ENCODE measurements at regions not wholly inside any gene's neighbourhood (a gene's known extent, or its start where the extent isn't known, plus 50 kb on each side); places are given as distances from the start of the nearest gene placed in this dataset.

DNA sequence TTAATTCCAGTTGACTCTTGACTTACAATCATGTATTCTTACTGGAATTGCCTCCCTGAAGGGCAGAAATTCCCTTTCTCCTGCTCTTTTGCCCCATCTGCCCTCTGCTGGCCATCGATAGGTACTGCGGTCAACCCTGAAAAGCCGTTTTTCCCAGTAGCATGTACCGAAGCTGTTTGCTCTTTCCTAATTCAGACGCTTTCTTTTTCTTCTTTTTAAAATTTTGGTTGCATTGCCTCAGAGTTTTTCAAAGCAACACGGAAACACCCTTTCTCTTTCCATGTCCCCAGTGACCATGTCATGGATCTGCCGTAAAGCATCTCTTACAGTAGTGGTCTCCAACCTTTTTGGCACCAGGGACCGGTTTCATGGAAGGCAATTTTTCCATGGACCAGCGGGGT lies 164.2 kb upstream of the C1orf21 start:
- TF ChIP-seq STAT3 (IDR thresholded peaks at IDR 0.05; ENCODE audit: low read depth, low read length) = no peak
- TF ChIP-seq ZZZ3 (IDR thresholded peaks at IDR 0.05; ENCODE audit: control insufficient read depth, insufficient read length, low read depth) = no peak
- TF ChIP-seq, protein P1, sequence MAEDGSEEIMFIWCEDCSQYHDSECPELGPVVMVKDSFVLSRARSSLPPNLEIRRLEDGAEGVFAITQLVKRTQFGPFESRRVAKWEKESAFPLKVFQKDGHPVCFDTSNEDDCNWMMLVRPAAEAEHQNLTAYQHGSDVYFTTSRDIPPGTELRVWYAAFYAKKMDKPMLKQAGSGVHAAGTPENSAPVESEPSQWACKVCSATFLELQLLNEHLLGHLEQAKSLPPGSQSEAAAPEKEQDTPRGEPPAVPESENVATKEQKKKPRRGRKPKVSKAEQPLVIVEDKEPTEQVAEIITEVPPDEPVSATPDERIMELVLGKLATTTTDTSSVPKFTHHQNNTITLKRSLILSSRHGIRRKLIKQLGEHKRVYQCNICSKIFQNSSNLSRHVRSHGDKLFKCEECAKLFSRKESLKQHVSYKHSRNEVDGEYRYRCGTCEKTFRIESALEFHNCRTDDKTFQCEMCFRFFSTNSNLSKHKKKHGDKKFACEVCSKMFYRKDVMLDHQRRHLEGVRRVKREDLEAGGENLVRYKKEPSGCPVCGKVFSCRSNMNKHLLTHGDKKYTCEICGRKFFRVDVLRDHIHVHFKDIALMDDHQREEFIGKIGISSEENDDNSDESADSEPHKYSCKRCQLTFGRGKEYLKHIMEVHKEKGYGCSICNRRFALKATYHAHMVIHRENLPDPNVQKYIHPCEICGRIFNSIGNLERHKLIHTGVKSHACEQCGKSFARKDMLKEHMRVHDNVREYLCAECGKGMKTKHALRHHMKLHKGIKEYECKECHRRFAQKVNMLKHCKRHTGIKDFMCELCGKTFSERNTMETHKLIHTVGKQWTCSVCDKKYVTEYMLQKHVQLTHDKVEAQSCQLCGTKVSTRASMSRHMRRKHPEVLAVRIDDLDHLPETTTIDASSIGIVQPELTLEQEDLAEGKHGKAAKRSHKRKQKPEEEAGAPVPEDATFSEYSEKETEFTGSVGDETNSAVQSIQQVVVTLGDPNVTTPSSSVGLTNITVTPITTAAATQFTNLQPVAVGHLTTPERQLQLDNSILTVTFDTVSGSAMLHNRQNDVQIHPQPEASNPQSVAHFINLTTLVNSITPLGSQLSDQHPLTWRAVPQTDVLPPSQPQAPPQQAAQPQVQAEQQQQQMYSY (CRISPR knock-in tag; IDR thresholded peaks at IDR 0.05) = no peak
- no peak for TF ChIP-seq MEF2A (IDR thresholded peaks at IDR 0.05; ENCODE audit: insufficient read depth, low read depth, low read length)
- TF ChIP-seq CTCF (IDR thresholded peaks at IDR 0.05 in 2 of 3, conservative IDR thresholded peaks at IDR 0.05 in 1 of 3; ENCODE audit: control insufficient read depth in 2 of 3, extremely low read depth in 1 of 3, insufficient read depth in 1 of 3, low read depth in 3 of 3, low read length in 3 of 3) = peak; percentile 86 to 96 (median 93)

Data from GM12878 (cell line).